Right atrium auricular region (tissue), 2 donors: ENCODE measurements at regions not wholly inside any gene's neighbourhood (a gene's known extent, or its start where the extent isn't known, plus 50 kb on each side); places are given as distances from the start of the nearest gene placed in this dataset.
A peak's percentile ranks its signal among the peaks of the same experiment; 100 is the strongest.

Experiments used
- DNase-seq: peaks from one replicate; pipeline ENCODE4 v3.0.0-alpha.2; 2019; ENCODE audit warnings: low spot score
- H3K27ac ChIP-seq, 2 donors: fragments of 200-600 bp; sonication (generic); 1 replicate in 1 of 2; 2 replicates in 1 of 2; pipeline ENCODE4 v1.5.1; 2016 to 2019
- H3K27me3 ChIP-seq, 2 donors: fragments of 200-600 bp; sonication (generic); one replicate each; pipeline versions ENCODE4 v1.5.1 to v1.6.0; 2017 to 2019
- H3K36me3 ChIP-seq: fragments of 200-600 bp; sonication (generic); one replicate; pipeline ENCODE4 v1.5.1; 2016
- H3K4me1 ChIP-seq, 2 donors: fragments of 200-600 bp; sonication (generic); one replicate each; pipeline versions ENCODE4 v1.5.1 to v1.6.0; 2017 to 2019
- H3K4me3 ChIP-seq, 2 donors: fragments of 200-600 bp; sonication (generic); 1 replicate in 1 of 2; 2 replicates in 1 of 2; pipeline ENCODE4 v1.5.1; 2017 to 2019; ENCODE audit warnings: mild to moderate bottlenecking in 1 of 2, moderate library complexity in 1 of 2
- H3K9me3 ChIP-seq, 2 donors: fragments of 200-600 bp; sonication (generic); one replicate each; pipeline ENCODE4 v1.5.1; 2019
- TF ChIP-seq, protein P1 (sequence below), 2 donors: fragments of 200-600 bp; sonication (generic); IDR thresholded peaks; one replicate each; pipeline ENCODE4 v1.5.1; 2019; ENCODE audit warnings: antibody characterized with exemption in 2 of 2

- TF ChIP-seq, protein P1, sequence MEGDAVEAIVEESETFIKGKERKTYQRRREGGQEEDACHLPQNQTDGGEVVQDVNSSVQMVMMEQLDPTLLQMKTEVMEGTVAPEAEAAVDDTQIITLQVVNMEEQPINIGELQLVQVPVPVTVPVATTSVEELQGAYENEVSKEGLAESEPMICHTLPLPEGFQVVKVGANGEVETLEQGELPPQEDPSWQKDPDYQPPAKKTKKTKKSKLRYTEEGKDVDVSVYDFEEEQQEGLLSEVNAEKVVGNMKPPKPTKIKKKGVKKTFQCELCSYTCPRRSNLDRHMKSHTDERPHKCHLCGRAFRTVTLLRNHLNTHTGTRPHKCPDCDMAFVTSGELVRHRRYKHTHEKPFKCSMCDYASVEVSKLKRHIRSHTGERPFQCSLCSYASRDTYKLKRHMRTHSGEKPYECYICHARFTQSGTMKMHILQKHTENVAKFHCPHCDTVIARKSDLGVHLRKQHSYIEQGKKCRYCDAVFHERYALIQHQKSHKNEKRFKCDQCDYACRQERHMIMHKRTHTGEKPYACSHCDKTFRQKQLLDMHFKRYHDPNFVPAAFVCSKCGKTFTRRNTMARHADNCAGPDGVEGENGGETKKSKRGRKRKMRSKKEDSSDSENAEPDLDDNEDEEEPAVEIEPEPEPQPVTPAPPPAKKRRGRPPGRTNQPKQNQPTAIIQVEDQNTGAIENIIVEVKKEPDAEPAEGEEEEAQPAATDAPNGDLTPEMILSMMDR (IDR thresholded peaks at IDR 0.05) = no peak
- DNase-seq = no peak
- Histone ChIP-seq H3K27me3 (no peaks in the 10 kb centered on the region), H3K4me1 (no peaks in the 10 kb centered on the region), H3K27ac (no peak overlapping the region), H3K36me3 (no peaks in the 10 kb centered on the region), H3K4me3 (no peak overlapping the region), H3K9me3 (no peaks in the 10 kb centered on the region)
Measured at GRCh38 chr6:103142902-103143301, 1716.8 kb downstream of the HACE1 start.

- H3K27me3 ChIP-seq = no peaks in the 10 kb centered on the region
- H3K36me3 ChIP-seq = no peaks in the 10 kb centered on the region
- no peak for DNase-seq
- no peaks in the 10 kb centered on the region for H3K4me1 ChIP-seq
- H3K4me3 ChIP-seq = no peak overlapping the region
- H3K9me3 ChIP-seq = no peaks in the 10 kb centered on the region
- no peak overlapping the region for H3K27ac ChIP-seq
- TF ChIP-seq, protein P1 (IDR thresholded peaks at IDR 0.05) = no peak
Measured at GRCh38 chr6:103140308-103141027, 1719.3 kb downstream of the HACE1 start.

DNA sequence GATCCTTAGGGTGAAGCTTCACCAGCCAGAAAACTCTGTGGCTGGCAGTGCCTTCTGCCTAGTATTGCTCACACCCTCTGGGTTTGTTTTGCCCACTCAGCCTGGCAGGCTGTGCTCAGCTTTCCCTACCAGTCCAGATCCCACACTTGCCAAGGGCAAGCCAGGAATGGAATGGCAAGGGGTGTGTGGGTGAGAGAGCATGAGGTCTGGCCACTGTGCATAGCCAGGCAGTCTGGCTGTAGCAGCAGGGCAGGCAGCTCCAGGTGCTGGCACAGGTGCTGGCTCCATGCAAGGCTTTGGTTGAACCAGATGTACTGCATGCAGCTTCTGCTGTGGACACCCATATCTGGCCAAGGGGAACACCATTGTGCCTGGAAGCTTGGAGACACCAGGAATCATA lies 1720.3 kb downstream of the HACE1 start:
- Histone ChIP-seq H3K4me1 (no peaks in the 10 kb centered on the region), H3K27me3 (no peaks in the 10 kb centered on the region), H3K4me3 (no peak overlapping the region), H3K9me3 (no peaks in the 10 kb centered on the region), H3K27ac (no peak overlapping the region), H3K36me3 (no peaks in the 10 kb centered on the region)
- DNase-seq = no peak
- TF ChIP-seq, protein P1 (IDR thresholded peaks at IDR 0.05) = no peak

DNA sequence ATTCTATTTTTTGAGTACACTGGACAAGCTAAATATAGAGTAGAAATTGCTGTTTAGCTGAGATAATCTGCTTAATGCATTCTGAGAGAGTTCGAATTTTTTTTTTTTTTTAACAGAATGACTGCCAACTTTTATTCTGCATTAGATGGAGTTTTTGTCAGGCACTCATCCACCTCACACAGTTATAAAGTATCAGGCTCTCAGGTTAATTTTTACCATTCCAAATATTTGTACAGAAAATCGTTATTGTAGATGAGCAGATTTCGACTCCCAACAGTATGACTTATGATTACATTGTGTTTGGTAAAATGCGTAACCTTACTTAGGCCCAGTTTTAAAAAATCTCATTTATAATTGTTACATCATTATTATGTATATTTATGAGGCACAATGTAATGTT lies 1731.0 kb downstream of the GRIK2 start:
- Histone ChIP-seq H3K27ac (no peak overlapping the region), H3K9me3 (no peaks in the 10 kb centered on the region), H3K4me1 (no peaks in the 10 kb centered on the region), H3K36me3 (no peaks in the 10 kb centered on the region), H3K4me3 (no peak overlapping the region), H3K27me3 (no peaks in the 10 kb centered on the region)
- TF ChIP-seq, protein P1 (IDR thresholded peaks at IDR 0.05) = no peak
- no peak for DNase-seq

DNA sequence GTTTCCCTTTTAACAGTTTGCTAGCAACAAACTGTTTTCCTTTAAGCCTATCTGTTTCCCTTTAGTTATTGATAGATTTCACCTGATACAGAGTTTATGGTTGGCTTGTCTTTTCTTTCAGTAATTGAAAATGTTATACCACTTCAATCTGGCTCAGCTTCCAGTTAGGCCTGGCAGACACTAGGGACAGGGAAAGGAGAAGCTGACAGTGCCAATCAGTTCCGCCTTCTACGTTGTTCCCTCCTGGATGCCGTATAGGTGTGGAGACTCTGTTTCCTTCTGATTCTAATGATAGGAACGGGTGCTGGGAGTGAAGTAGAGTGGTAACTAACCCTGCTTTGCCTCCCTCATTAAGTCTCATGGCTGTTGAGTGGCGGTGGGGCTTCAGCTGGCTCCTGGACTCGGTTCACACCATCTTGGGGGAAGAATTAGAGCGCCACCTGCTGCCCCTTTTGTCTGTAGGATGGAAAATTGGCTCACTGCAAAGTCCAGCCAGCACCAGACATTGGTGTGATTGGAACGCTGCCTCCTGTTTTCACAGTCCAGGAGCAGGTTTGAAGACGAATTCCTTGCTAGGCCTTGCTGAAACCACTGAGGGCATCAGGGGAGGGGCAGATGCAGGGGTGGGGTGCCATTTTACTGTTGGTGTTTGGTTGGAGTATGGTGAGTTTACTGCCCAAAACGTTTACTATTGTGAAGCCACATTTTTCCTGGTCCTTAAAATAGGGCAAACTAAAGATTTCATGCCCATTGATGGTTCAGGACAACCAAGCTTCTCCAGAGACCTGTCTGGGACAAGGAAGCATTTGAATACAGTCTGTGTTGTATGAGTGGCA lies 1729.5 kb downstream of the GRIK2 start:
- TF ChIP-seq, protein P1 (IDR thresholded peaks at IDR 0.05) = peak; percentile 17 to 45
- no peak overlapping the region for H3K4me3 ChIP-seq
- no peaks in the 10 kb centered on the region for H3K9me3 ChIP-seq
- H3K27ac ChIP-seq = no peak overlapping the region
- H3K27me3 ChIP-seq = no peaks in the 10 kb centered on the region
- H3K36me3 ChIP-seq = no peaks in the 10 kb centered on the region
- H3K4me1 ChIP-seq = no peaks in the 10 kb centered on the region
- no peak for DNase-seq
